Central memory CD8-positive, alpha-beta T cell (primary cell): ENCODE measurements at regions not wholly inside any gene's neighbourhood (a gene's known extent, or its start where the extent isn't known, plus 50 kb on each side); places are given as distances from the start of the nearest gene placed in this dataset.

Experiments
- ATAC-seq: fragments of 150-1000 bp; cut with Tn5 transposase; replicated peaks from 2 replicates; pipeline ENCODE4 v1.10.0; 2022; ENCODE audit warnings: mild to moderate bottlenecking, moderate FRiP score, moderate number of reproducible peaks; ENCODE audit not compliant: poor library complexity, severe bottlenecking; ENCODE audit errors: extremely low read depth
- DNase-seq, 2 donors: peaks; one replicate each; pipeline ENCODE4 v3.0.0; 2021; ENCODE audit warnings: low spot score in 2 of 2
- H3K27ac Mint-ChIP-seq: one replicate; pipeline ENCODE4 v1.8.0; 2022; ENCODE audit warnings: low read depth, mild to moderate bottlenecking, moderate library complexity, mixed read lengths
- H3K27me3 Mint-ChIP-seq: one replicate; pipeline ENCODE4 v1.8.0; 2022; ENCODE audit warnings: mixed read lengths
- H3K36me3 Mint-ChIP-seq: one replicate; pipeline ENCODE4 v1.8.0; 2022; ENCODE audit warnings: mild to moderate bottlenecking, moderate library complexity, mixed read lengths; ENCODE audit not compliant: insufficient read depth
- H3K4me1 Mint-ChIP-seq: one replicate; pipeline ENCODE4 v1.8.0; 2022; ENCODE audit warnings: mixed read lengths
- H3K4me3 Mint-ChIP-seq: one replicate; pipeline ENCODE4 v1.8.0; 2022; ENCODE audit warnings: mild to moderate bottlenecking, moderate library complexity, mixed read lengths
- H3K9me3 Mint-ChIP-seq: one replicate; pipeline ENCODE4 v1.8.0; 2022; ENCODE audit warnings: mixed read lengths

DNA sequence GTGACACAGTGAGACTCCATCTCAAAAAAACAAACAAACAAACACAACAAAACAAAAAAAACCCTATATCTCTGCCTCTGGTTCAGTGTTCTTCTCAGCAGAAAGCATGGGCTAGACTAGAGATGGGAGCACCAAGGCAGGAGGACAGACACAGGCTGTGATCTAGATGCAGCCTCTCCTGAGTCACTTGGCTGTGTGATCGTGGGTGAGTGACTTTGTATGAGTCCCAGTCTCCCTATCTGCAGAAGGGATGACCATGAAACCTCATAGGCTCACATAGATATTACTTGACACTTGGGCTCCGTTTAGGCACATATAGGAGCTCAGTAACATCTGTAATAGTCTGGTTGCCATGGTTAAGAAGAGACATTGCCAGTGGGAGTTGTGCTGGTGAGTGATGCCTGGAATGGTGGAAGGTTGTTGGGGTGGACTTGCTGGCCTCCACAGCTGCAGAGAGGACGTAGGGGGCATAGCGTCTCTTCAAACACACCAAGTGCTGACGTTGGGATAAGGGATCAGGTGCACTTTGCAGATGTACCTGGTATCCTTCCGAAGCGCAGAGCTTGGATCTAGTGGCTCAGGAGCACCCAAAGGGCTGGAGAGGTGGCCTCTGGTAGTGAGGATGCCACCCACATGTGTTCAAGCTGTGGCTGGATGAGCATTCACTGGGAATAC lies 318.9 kb upstream of the HS6ST1 start:
- no peak overlapping the region for H3K4me3 Mint-ChIP-seq
- no peaks in the 10 kb centered on the region for H3K4me1 Mint-ChIP-seq
- no peak for ATAC-seq
- H3K36me3 Mint-ChIP-seq = no peaks in the 10 kb centered on the region
- H3K27me3 Mint-ChIP-seq = peaks cover 58% of the 10 kb centered on the region
- no peak overlapping the region for H3K27ac Mint-ChIP-seq
- no peaks in the 10 kb centered on the region for H3K9me3 Mint-ChIP-seq
- DNase-seq = no peak

DNA sequence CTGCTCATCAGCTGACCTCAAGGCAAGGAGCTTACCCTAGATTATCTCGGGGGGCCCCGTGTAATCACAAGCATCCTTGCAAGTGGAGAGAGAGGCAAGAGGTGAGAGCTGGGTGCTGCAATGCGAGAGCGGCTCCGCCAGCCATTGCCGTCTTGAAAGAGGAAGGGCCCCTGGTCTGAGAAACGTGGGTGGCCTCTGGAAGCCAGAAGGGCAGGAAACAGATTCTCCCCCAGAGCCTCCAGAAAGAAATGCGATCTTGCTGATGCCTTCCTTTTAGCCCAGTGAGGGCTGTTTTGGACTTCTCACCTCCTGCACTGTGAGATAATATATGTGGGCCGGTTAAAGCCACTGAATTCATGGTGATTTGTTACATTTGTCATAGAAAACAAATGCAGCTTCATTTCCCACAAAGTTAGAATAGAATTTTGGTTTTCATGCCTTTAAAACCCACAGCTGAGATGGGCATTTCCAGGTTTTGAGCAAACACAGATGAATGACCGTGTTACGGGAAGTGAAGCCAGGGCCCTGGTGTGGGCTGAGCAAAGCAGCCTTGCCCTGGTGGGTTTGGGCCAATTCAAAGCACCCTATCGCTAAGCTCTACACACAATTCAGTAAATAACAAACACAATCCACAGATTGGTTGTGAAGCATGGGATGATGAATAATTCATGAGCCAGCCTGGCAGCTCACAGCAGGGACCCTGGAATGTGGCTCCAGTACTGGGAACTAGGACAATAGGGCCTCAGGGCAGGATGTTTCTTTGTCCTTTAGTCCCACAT lies 319.9 kb upstream of the HS6ST1 start:
- DNase-seq (no peak), ATAC-seq (no peak)
- no peaks in the 10 kb centered on the region for H3K9me3 Mint-ChIP-seq
- no peak overlapping the region for H3K4me3 Mint-ChIP-seq
- H3K36me3 Mint-ChIP-seq = no peaks in the 10 kb centered on the region
- H3K27me3 Mint-ChIP-seq = peaks cover 50% of the 10 kb centered on the region
- no peaks in the 10 kb centered on the region for H3K4me1 Mint-ChIP-seq
- no peak overlapping the region for H3K27ac Mint-ChIP-seq

DNA sequence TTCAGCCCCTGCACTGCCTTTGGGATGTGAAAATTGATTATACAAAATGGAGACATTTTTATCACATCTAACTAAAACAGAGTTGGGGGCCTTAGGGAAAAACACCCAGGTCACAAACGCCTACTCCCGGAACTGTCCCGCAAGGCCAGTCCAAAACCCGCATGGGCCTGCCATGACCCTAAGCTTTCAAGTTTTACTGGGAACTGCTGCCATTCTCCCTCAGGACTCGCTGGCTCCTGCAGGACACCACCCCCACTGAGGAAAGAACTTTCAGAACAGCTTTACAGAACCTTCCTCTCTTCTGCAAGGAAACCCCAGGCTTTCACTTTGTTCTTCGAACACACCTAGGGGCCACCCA lies 320.4 kb upstream of the HS6ST1 start:
- DNase-seq = no peak
- peaks cover 50% of the 10 kb centered on the region for H3K27me3 Mint-ChIP-seq
- no peak overlapping the region for H3K4me3 Mint-ChIP-seq

DNA sequence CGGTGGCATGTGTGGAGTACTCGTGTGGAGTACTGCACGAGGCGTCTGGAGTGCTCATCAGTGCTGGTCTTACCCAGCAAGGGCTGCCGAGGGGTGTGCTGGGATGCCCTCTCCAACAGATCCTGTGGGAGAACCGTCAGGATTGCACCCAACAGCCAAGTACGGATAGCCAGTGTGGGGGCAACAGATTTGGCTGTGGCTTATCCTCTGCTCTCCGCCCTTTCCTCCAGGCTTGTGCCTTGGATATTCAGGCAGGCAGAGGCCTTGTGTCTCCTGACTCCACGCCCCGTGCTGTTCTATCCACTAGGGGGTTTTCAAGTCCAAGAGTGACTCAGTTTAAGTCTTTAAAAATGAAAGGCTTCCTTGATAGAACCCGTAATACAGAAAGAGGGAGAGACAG lies 321.0 kb upstream of the HS6ST1 start:
- peaks cover 52% of the 10 kb centered on the region for H3K27me3 Mint-ChIP-seq
- H3K4me3 Mint-ChIP-seq = no peak overlapping the region
- no peaks in the 10 kb centered on the region for H3K4me1 Mint-ChIP-seq
- DNase-seq (no peak), ATAC-seq (no peak)
- no peak overlapping the region for H3K27ac Mint-ChIP-seq
- H3K9me3 Mint-ChIP-seq = no peaks in the 10 kb centered on the region
- H3K36me3 Mint-ChIP-seq = no peaks in the 10 kb centered on the region

More for the DNA sequence above, 320.4 kb upstream of the HS6ST1 start:
- Mint-ChIP-seq H3K4me1 (no peaks in the 10 kb centered on the region), H3K9me3 (no peaks in the 10 kb centered on the region), H3K36me3 (no peaks in the 10 kb centered on the region), H3K27ac (no peak overlapping the region)
- no peak for ATAC-seq

DNA sequence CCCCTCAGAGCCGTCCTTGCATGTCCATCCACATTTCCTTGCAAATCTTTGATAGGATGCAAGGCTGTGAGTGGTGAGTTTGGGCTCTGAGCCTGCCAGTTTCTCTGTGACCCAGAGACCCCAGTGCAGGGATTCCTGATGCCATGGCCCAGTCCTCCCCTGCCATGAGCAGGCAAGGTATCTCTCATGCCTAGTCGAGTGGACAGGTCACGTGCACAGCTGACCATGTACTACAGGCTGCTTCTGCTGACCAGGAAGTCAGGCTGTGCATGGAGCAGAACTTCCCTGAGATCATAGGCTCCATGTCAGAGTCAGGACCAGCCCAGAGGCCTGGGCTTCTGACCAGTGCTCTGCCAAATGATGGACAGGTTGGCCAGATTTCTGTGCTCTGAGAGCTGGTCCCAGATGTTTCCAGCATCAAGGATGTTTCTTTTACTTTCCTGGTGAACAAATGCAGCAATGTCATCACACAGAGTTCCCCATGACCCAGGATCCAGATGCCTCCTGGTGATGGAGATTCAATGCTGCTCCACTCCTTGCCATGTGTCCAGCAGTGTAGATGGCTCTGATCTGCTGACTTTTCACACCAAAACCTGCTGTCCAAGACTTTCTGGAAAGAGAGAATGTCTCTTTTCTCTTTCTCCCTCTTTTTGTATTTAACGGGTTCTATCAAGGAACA lies 321.6 kb upstream of the HS6ST1 start:
- no peak for DNase-seq
- Mint-ChIP-seq H3K36me3 (no peaks in the 10 kb centered on the region), H3K4me1 (no peaks in the 10 kb centered on the region)

DNA sequence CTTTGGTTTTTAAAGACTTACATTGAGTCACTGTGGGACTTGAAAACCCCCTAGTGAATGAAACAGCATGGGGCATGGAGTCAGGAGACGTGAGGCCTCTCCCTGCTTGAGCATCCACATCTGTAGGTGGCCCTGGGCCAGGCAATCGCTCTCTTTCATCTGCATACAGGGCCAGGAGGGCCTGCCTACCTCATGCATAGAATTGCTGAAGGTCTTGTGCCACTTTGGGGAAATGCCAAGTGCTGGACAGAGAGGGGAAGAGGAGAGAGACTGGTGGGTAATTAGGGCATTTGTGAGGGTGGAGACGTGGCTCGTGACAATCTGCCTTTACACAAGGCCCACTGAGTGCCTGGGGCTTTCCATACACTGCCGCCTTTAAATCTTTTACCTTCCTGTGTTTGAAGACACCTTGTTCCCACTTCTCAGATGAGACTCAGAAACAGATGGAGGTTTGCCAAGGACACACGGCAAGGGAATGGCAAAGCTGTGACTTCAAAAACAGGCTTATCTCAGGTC lies 322.2 kb upstream of the HS6ST1 start:
- H3K36me3 Mint-ChIP-seq = no peaks in the 10 kb centered on the region
- H3K27ac Mint-ChIP-seq = no peak overlapping the region
- H3K27me3 Mint-ChIP-seq = peaks cover 52% of the 10 kb centered on the region
- ATAC-seq = no peak
- DNase-seq = no peak
- H3K4me3 Mint-ChIP-seq = no peak overlapping the region
- H3K9me3 Mint-ChIP-seq = no peaks in the 10 kb centered on the region
- H3K4me1 Mint-ChIP-seq = no peaks in the 10 kb centered on the region

More for the DNA sequence above, 321.6 kb upstream of the HS6ST1 start:
- Mint-ChIP-seq H3K27ac (no peak overlapping the region), H3K9me3 (no peaks in the 10 kb centered on the region), H3K4me3 (no peak overlapping the region), H3K27me3 (peaks cover 52% of the 10 kb centered on the region)
- ATAC-seq = no peak

DNA sequence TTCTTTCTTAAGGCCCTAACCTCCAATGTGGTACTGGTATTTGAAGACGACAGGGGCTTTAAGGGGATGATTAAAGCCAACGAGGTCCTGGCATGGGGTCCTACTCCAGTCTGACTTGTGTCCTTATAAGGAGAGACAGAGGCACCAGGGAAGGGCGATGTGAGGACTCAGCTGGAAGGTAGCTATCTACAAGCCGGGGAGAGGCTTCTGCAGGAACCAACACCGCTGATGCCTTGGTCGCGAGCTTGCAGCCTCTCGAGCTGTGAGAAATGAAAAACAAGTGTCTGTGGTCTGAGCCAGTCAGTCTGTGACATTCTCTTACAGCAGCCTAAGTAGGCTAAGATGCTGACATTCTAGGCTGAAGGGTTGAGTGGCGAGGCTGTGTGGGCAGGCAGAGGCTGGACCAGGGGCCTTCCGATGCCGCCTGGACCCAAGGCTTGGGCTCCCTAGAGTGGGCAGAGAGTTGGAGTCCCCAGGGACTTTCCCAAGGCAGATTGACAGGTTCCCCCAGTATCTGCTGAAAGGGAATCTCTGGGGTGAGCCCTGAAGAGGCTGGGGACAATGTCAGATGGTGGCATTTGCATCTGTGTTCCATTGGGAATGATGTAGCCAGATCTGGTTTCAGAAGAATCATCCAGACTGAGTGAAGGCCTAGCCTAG lies 322.9 kb upstream of the HS6ST1 start:
- Mint-ChIP-seq H3K27ac (no peak overlapping the region), H3K27me3 (peaks cover 51% of the 10 kb centered on the region), H3K4me1 (no peaks in the 10 kb centered on the region), H3K36me3 (no peaks in the 10 kb centered on the region), H3K4me3 (no peak overlapping the region), H3K9me3 (no peaks in the 10 kb centered on the region)
- DNase-seq (no peak), ATAC-seq (no peak)

DNA sequence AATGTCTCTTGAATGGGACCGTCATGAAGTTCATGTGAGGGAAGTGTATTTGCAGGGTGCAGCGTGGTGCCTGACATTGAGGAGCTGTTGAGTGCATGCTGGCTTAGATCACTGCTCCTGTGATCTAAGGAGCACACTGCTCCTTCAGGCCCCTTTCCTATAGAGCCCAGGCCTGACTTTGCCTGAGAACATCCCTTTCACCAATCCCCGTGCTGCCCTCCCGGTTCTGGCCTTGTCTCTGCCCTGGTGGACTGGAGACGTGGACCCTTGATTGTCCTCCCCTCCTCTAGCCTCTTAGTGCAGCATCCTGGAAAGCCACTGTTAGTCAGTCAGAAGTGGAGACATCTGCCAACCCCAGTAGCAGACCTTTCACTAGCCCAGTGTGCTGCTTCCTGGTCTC lies 323.6 kb upstream of the HS6ST1 start:
- ATAC-seq = no peak
- H3K27me3 Mint-ChIP-seq = peaks cover 45% of the 10 kb centered on the region
- H3K9me3 Mint-ChIP-seq = no peaks in the 10 kb centered on the region
- H3K36me3 Mint-ChIP-seq = no peaks in the 10 kb centered on the region
- no peak overlapping the region for H3K4me3 Mint-ChIP-seq
- H3K4me1 Mint-ChIP-seq = no peaks in the 10 kb centered on the region
- DNase-seq = no peak
- no peak overlapping the region for H3K27ac Mint-ChIP-seq

DNA sequence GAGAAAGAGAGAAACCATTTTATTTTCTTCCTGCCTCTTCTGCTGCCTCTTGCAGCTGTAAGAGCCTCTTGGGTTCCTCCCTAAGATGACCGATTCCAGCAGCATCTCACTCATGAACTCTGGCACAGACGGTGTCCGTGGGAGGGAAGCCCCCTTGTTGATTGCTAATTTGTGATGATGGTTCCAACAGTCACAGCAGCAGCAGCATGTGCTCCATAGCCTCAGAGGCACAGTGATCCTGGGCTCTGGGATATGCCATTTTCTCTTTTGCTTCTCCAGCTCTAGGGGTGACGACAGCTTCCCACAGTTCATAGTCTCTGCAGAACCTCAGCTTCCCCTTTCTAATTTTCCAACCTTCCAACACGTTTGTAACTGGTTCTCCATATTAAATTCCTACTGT lies 324.2 kb upstream of the HS6ST1 start:
- H3K36me3 Mint-ChIP-seq = no peaks in the 10 kb centered on the region
- H3K4me1 Mint-ChIP-seq = no peaks in the 10 kb centered on the region
- no peak overlapping the region for H3K4me3 Mint-ChIP-seq
- peaks cover 40% of the 10 kb centered on the region for H3K27me3 Mint-ChIP-seq
- no peak overlapping the region for H3K27ac Mint-ChIP-seq
- no peaks in the 10 kb centered on the region for H3K9me3 Mint-ChIP-seq
- ATAC-seq = no peak
- DNase-seq = no peak

DNA sequence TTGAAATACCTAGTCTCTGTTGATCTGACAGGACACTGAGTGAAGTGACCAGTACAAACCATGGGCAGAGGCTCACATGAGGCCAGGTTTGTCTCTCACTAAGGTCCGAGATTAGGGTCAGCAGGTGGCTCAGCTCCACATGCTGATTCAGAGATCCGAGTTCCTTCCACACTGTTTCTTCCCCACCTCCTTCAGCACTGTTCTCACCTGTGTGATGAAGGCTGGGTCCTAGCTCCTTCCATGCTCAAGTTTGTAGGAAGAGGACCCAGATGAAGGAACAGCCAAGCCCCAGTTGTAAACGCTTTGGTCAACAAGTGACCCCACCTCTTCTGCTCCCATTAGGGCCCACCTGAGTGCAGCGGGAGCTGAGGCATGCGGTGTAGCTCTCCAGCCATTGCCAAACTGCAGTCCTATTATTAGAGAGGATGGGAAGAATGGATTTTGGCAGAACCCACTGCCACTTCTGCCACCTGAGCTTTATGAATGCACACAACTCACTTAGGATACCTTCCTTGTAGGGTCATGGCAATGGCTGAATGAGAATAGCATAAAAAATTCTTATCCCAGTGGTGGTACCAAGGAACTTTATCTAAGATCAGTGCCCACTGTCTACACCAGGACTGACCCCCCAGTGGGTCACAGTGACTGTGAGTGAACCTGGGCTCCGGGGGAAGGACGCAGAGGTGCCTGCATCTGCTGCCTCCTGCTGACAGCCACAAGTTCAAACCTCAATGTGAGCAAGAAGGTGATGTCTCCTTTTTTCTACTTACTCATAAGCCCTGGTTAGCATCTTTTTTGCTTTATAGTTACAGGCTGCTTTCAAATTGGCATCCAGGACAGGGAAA lies 324.8 kb upstream of the HS6ST1 start:
- H3K4me3 Mint-ChIP-seq = no peak overlapping the region
- H3K27ac Mint-ChIP-seq = no peak overlapping the region
- H3K9me3 Mint-ChIP-seq = no peaks in the 10 kb centered on the region
- no peaks in the 10 kb centered on the region for H3K36me3 Mint-ChIP-seq
- ATAC-seq = no peak
- peaks cover 34% of the 10 kb centered on the region for H3K27me3 Mint-ChIP-seq
- DNase-seq = no peak
- no peaks in the 10 kb centered on the region for H3K4me1 Mint-ChIP-seq

DNA sequence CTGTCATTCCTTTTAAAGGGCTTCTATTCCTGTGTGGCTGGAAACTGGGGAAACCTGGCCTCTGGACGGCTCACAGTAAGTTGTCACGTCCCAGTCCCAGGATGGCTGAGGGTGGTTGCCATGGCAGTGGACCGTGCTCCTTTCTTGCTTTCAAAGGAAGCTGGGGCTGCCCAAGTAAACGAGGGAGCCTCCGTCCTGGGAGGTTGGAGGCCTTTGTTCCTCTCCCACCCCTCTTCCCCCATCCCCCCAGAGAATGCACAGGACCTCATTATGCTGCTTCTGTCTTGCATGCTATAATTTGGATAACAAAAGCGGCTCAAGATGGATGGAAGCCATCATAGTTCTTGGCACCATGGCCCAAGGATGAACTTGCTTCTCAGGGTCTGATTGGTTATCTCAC lies 325.5 kb upstream of the HS6ST1 start:
- Mint-ChIP-seq H3K27ac (no peak overlapping the region), H3K4me3 (no peak overlapping the region), H3K4me1 (no peaks in the 10 kb centered on the region), H3K27me3 (peaks cover 27% of the 10 kb centered on the region), H3K9me3 (no peaks in the 10 kb centered on the region), H3K36me3 (no peaks in the 10 kb centered on the region)
- ATAC-seq (no peak), DNase-seq (no peak)

DNA sequence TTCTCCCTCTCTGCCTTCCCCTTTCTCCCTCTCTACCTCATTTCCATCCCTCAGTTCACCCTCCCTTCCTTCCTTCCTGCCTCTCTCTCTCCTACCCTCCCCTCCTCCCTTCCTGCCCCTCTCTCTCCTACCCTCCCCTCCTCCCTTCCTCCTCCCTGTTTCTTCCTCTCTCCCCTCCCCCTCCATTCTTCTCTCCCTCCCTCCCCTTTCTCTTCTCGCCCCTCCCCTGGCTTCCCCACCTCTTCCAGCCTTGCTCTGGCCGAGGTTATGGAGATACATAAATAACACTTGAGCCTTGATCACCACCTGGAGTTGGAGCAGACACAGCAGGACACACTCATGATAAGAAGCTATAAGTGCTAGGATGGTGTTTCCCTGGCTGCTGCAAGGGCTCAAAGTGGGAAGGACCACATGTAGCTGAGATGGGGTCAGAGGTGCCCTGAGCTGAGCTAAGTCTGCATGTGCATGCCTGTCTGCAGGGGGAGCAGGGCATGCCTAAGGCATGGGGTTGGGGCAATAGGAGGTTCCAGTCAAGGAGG lies 326.1 kb upstream of the HS6ST1 start:
- Mint-ChIP-seq H3K4me3 (no peak overlapping the region), H3K4me1 (no peaks in the 10 kb centered on the region), H3K27ac (no peak overlapping the region), H3K27me3 (peaks cover 22% of the 10 kb centered on the region), H3K36me3 (no peaks in the 10 kb centered on the region), H3K9me3 (no peaks in the 10 kb centered on the region)
- DNase-seq = no peak
- no peak for ATAC-seq
